ENCODE measurements at regions not wholly inside any gene's neighbourhood (a gene's known extent, or its start where the extent isn't known, plus 50 kb on each side); places are given as distances from the start of the nearest gene placed in this dataset.

DNA sequence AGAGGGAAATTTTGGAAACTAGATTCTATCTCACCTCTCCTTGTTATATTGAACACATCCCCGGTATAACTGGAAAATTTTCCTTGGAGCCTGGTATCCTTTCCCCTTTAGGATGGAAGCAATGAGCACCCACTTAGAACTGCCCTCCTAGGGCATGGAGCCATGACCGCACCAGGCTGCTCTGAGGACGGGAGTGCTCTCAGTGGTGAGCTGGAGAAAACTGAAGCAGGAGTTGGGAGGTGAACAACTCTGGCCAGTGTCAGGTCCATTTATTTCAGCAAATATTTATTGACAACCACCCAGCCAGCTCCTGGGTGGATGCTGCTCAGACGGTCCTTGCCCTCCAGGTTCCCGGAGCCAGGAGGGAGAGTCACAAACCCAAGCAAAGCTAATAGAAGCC lies 278.1 kb downstream of the WDR11 start:
- CTCF ChIA-PET, result no interaction called here
- no peak overlapping the region for H3K27ac Mint-ChIP-seq

DNA sequence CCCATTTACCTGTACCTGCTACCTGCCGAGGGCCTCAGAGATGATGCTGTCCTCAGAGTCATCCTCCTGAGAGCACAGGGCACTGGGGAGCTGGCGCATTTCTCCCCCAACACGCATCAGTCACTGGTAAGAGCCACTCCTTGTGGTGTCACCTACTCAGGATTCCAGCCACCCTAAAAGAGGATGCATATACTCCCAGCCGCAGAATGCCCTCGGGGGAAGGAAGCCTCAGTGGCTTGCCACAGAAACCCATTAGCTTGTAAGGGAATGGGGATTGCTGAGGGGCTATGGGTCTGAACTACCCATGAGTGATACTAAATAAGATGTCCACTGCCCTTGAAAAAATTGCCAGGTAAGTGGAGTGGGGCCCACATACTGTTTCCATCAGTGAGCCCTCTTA lies 279.2 kb downstream of the WDR11 start:
- Mint-ChIP-seq H3K4me3 (no peak overlapping the region), H3K36me3 (ENCODE audit: low read depth) (no peaks in the 10 kb centered on the region), H3K27ac (no peak overlapping the region), H3K4me1 (no peaks in the 10 kb centered on the region), H3K27me3 (no peaks in the 10 kb centered on the region), H3K9me3 (no peaks in the 10 kb centered on the region)
- intact Hi-C loops (cut with micrococcal nuclease), result no loop called here
- CTCF ChIA-PET, result no interaction called here
- TF ChIP-seq, protein P1, sequence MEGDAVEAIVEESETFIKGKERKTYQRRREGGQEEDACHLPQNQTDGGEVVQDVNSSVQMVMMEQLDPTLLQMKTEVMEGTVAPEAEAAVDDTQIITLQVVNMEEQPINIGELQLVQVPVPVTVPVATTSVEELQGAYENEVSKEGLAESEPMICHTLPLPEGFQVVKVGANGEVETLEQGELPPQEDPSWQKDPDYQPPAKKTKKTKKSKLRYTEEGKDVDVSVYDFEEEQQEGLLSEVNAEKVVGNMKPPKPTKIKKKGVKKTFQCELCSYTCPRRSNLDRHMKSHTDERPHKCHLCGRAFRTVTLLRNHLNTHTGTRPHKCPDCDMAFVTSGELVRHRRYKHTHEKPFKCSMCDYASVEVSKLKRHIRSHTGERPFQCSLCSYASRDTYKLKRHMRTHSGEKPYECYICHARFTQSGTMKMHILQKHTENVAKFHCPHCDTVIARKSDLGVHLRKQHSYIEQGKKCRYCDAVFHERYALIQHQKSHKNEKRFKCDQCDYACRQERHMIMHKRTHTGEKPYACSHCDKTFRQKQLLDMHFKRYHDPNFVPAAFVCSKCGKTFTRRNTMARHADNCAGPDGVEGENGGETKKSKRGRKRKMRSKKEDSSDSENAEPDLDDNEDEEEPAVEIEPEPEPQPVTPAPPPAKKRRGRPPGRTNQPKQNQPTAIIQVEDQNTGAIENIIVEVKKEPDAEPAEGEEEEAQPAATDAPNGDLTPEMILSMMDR (IDR thresholded peaks at IDR 0.05), result no peak
- DNase-seq (no peak), ATAC-seq (ENCODE audit: low read depth) (no peak)
- POLR2A ChIA-PET, result no interaction called here

More for the DNA sequence above, 278.1 kb downstream of the WDR11 start:
- no peaks in the 10 kb centered on the region for H3K27me3 Mint-ChIP-seq
- no peaks in the 10 kb centered on the region for H3K4me1 Mint-ChIP-seq
- TF ChIP-seq, protein P1 (IDR thresholded peaks at IDR 0.05), result no peak
- H3K9me3 Mint-ChIP-seq, result no peaks in the 10 kb centered on the region
- ATAC-seq (ENCODE audit: low read depth) (no peak), DNase-seq (no peak)
- POLR2A ChIA-PET, result no interaction called here
- no peaks in the 10 kb centered on the region for H3K36me3 Mint-ChIP-seq (ENCODE audit: low read depth)
- H3K4me3 Mint-ChIP-seq, result no peak overlapping the region
- intact Hi-C loops (cut with micrococcal nuclease), result no loop called here

DNA sequence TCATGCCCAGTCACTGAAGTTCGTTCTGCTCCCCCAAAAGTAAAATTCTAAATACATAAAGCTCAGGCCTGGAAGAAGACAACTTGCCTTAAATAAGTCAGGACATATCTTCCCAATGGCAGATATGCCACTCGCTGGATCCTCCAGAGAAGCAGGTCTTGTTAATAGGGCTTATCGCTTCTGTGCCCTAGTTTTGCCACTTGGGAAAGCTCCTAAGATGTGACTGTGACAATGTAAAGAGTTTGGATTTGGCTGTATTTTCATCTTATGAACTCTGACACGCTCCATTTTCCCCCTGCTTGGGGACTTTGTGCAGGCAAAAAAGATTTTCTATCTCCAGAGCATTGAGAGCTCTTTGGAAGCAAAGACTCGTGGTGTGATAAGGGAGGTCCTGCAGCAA lies 279.9 kb downstream of the WDR11 start:
- H3K4me3 Mint-ChIP-seq, result no peak overlapping the region
- no peak overlapping the region for H3K27ac Mint-ChIP-seq
- TF ChIP-seq, protein P1 (IDR thresholded peaks at IDR 0.05), result no peak
- no peak for DNase-seq
- no peaks in the 10 kb centered on the region for H3K27me3 Mint-ChIP-seq
- ATAC-seq (ENCODE audit: low read depth), result no peak
- POLR2A ChIA-PET, result no interaction called here
- no peaks in the 10 kb centered on the region for H3K36me3 Mint-ChIP-seq (ENCODE audit: low read depth)
- no peaks in the 10 kb centered on the region for H3K4me1 Mint-ChIP-seq
- no peaks in the 10 kb centered on the region for H3K9me3 Mint-ChIP-seq
- intact Hi-C loops (cut with micrococcal nuclease), result no loop called here
- CTCF ChIA-PET, result no interaction called here

DNA sequence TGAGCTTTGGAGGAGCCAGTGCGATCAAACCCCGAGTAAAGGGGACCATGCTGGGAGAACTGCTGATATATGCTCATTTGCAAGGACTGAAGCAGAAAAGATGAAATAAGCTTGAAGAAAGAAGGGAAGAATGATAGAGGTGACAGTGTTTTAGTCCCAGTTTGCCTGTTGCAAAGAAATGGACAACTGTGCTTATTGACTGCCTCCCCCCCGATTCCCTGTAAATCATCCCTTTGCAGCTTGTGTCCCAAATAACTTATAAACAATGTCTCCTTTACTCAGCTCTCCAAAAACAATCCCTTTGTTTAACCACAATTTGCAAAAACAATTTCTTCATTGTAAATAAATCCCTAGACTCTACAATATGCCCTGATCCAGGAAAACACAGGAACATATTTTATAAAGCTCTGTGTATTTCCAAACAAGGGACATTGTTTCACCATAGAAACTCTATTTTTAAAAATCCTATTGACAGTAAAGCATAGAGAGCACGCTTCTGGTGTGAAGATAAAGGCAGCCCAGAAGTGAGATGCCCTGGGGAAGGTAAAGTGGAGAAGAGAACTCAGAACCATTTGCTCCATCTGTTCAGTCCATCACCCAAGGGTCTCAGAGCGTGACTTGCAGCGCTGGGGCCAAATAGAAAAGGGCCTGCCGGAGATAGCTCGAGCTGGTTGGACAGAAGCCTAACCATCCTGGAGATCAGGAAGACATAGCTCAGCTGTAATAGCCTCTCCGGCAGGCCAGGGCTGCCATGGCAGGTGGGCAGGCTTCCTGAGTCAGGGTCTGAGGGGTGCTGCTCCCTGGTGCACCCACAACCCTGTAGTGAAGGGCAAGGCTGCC lies 280.5 kb downstream of the WDR11 start:
- intact Hi-C loops (cut with micrococcal nuclease), result no loop called here
- ChIA-PET POLR2A (no interaction called here), CTCF (no interaction called here)
- H3K36me3 Mint-ChIP-seq (ENCODE audit: low read depth), result no peaks in the 10 kb centered on the region
- no peaks in the 10 kb centered on the region for H3K4me1 Mint-ChIP-seq
- no peaks in the 10 kb centered on the region for H3K9me3 Mint-ChIP-seq
- TF ChIP-seq, protein P1 (IDR thresholded peaks at IDR 0.05), result no peak
- DNase-seq (no peak), ATAC-seq (ENCODE audit: low read depth) (no peak)
- no peak overlapping the region for H3K4me3 Mint-ChIP-seq
- no peaks in the 10 kb centered on the region for H3K27me3 Mint-ChIP-seq
- no peak overlapping the region for H3K27ac Mint-ChIP-seq

DNA sequence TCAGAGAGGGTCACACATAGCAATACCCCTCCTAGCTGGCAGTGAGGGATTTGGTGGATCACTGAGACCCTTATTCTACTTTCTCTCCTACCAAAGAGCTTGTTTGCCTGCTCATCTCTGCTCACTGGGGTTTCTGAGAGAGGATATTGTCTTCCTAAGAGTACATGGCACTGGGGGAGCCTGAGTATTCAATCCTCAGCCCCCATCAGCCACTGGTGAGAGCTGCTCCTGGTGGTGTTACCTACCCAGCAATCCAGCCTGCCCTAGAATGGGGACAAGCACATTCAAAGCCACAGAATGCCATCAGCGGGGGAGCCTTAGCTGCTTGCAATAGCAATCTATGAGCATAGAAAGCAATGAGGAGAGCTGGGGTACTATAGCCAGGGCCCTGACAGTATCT lies 281.1 kb downstream of the WDR11 start:
- H3K36me3 Mint-ChIP-seq (ENCODE audit: low read depth), result no peaks in the 10 kb centered on the region
- H3K27me3 Mint-ChIP-seq, result no peaks in the 10 kb centered on the region
- no peaks in the 10 kb centered on the region for H3K9me3 Mint-ChIP-seq
- ATAC-seq (ENCODE audit: low read depth), result no peak
- CTCF ChIA-PET, result no interaction called here
- intact Hi-C loops (cut with micrococcal nuclease), result no loop called here
- TF ChIP-seq, protein P1 (IDR thresholded peaks at IDR 0.05), result no peak
- no peaks in the 10 kb centered on the region for H3K4me1 Mint-ChIP-seq
- H3K27ac Mint-ChIP-seq, result no peak overlapping the region
- POLR2A ChIA-PET, result no interaction called here
- DNase-seq, result no peak
- H3K4me3 Mint-ChIP-seq, result no peak overlapping the region
